Left forelimb (tissue), 1 donor: ENCODE measurements at regions not wholly inside any gene's neighbourhood (a gene's known extent, or its start where the extent isn't known, plus 50 kb on each side); places are given as distances from the start of the nearest gene placed in this dataset.
"Not testable (repeated sequence)": the region's sequence is repeated elsewhere in the genome, so short reads cannot be mapped to it uniquely, and the experiment has no call there.

ENCODE experiments used
- DNase-seq: peaks from one replicate; pipeline ENCODE4 v3.0.0-alpha.2; 2018; ENCODE audit warnings: low spot score

DNA sequence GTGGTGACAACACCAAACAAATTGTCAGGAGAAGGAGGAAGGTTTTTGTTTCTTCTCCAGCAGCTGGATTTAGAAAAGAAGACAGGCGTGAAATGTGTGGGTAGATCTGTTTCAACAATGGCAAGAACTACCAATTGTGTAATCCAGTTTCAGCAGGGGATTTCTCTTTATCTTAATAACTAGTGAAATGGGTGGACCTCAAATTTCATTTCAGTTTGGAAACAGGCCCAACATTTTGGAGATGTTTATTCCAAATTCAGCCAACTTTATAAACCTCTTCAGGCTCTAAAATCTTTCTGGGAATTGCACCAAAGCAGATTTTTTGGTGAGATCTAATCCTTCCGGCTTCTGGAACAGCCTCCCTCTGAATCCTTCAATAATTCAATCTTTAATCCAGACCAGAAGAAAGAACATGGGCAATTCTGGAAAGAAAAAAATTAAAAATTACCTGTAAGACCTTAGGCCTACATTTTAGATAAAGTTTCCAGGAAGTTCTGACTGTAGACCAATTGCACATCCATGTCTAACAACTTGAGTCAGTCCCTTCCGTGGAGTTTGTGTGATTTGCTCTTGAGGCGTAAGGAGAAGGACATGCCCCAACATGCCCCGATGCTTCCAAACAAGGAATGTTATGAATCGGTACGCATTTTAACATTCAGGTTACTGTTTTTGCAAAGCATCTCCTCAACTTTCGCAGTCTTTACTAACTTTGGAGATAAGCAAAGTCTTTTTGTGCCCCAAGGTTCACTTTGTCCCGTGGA lies 423.6 kb downstream of the IRX1 start:
- DNase-seq: no peak

DNA sequence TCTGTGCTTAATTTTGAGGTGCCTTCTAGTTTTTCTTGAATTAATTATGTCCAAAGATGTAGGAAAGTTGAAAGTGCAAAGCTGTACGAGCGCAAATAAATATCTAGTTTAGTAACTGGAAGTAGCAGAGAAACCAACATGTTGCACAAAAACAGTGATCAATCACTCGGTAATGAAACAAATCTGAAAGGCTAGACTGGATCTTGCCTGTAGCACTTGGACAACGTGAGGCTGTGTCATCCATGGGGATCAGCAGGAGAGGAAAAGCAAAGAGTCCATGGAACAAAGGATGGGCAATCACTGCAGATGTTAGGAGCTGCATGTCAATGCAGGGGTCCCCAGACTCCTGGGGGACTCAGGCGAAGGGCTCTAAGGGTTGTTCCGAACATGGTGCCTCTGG lies 424.2 kb downstream of the IRX1 start:
- no peak for DNase-seq

DNA sequence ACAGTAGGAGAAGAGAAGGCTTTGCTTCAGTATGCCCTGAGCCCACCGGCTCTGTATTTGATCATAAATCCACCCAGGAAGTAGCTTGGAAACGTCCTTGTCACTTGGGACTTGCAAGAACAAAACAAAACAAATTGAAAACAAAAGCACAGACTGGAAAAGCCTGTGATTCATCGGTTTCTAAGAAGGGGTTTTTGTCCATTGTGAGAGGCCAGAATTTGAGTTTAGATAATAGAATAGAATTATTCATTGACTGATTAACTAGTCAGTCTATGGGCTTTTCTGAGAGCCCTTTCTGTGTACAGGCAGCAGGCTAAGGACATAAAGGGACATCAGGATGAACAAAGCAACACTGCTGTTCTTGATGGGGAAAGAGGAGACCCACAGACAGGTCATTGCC lies 424.8 kb downstream of the IRX1 start:
- no peak for DNase-seq

DNA sequence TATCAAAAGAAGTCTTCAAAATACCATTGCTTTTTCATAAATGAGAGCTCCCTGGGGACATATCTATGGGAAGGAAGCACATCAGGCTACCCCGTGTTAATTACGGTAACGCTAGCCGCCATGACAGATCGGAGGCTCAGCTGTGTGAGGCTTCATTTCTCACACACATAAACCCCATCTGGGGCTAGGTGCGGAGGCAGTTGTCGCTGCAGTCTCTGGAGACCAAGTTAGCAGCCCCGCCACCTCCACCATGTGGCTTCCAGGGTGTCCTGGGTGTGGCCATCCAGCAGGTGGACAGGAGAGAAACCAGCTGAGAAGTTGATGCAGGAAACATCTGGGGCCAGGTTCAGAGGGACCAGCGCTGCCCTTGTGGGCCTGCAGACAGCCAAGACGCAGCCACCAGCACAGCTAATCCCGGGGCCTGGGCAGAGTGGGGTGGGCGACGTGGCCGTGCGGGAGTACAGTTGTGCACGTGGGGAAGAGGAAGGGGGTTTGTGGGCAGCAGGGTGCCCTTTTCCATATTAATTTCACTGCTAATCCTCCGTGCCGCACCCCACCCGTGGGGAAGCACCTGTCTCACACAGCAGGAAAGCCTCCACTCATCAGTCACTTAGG lies 426.5 kb downstream of the IRX1 start:
- DNase-seq: no peak

DNA sequence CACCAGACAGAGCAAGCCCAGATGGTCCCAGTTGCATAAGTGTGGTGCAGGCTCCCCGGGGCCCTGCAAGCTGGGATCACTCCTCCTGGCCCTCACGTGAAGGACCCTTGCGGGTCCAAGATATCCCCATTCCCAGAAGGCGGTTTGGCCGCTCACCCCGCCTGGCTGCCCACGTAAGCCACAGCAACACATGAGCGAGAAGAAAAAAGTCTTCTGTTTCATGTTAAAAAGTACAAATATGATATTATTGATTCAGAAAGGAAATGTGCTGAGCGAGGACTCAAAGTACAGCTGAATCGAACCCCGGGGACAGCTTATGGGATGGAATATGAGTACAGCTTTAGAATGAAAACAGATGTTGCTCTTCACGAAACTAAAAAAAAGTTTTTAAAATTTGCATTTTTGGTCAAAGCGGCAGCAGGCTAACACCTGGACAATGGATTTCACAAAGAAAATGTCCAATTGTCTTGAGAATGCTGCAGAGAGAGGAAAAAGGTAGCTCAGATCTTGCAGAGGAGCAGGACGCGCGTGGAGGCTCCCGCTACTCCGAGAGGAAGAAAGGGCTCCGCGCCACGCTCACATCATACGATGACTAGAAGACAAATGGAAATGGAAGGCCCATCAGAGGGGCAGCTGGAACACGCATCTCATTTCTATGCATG lies 427.6 kb downstream of the IRX1 start:
- peak; percentile 76 for DNase-seq

DNA sequence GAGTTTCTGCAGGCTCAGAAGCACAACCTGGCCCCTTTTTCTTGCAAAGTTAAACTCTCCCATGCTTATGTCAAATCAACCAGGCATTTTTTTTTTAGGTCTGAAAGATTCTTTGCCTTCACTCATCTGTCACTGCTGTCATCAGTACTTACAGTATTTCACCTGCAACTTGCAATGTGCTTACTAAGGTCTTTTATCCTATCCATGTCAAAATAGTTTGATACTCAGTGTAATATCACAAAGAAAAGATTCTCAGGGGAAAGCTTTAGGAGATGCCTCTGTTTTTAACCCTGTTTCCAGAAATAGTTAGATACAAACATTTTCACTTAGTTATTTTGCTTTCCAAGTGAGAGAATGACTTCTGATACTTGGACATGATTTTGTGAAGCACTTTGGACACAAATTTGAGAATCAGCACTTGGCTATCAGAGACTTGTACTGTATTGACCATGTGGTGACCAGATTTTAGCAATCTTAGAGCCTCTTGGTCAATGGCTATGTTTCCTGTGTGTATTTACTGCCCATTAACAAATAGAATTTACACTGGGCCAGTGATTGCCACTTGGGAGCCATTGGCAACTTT lies 428.2 kb downstream of the IRX1 start:
- no peak for DNase-seq

DNA sequence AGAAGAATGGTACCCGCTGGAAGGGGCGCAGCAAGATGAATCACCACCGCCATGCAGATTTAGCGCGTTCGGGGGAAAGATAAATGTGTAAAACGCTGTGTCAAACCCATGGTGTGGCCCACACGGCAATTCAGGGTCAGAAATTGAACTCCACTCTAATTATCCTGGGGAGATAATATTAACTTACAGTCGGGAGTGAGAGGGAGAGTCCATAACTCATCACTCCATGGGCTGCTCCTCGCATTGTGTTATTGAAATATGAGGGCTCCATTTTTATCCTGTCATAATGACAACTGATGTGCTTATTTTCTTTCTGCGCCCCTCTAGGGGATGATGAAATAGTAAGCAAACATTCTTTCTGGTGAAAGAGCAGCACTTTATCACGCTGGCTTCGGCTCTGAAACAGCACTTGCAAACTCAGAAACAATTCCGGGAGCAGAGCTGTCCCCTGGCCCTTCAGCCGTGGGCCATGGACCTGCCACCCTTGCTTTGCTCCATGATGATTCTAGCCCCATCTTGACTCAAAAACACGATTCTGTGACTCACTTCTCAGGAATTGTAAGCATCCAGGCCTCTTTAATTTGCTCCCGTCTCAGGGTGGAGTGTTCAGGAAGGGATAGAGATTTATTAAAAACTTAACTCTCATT lies 431.6 kb downstream of the IRX1 start:
- no peak for DNase-seq

DNA sequence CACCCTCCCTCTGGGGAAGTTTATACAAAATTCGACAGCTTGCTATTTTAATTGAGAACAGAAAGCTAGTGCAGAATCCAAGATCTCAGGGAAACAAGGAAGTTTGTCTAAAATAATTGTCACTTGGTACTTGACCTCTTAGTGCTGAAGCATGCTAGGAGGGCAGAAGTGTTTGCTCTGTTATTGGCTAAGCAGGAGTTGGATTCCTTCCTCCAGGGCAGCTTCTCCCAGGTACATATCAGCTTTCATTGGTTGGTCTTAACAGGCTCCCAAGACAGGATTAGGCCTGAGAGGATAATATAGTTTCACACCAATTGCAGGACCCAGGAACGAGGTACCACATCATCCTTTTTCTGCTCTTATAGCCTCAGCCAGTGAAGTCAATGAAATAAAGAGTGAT lies 432.8 kb downstream of the IRX1 start:
- DNase-seq: no peak

DNA sequence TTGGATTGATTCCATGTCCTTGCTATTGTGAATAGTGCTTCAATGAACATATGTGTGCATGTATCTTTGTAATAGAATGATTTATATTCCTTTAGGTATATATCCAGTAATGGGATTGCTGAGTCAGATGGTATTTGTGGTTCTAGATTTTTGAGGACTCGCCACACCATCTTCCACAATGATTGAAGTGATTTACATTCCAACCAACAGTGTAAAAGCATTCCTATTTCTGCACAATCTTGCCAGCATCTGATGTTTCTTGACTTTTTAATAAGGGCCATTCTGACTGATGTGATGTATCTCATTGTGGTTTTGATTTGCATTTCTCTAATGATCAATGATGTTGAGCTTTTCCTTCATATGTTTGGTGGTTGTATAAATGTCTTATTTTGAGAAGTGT lies 437.9 kb downstream of the IRX1 start:
- DNase-seq: not testable (repeated sequence)

DNA sequence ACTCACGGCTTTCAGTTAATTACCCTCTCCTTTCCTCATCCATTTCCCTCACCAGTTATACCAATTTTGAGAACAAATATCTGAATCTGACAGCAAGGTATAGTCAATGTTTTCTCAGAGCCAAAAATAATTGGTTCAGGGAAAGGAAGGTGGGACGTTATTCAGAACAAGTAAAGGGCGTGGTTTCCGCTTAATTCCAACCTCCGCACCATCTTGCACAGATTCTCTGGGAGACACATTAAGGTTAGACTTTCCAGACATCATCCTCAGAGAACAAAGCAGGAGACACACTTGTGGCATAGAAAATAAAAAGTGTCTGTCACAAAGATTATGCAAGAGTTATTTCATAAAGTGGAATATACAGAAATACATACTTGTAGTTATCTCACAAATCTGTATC lies 441.2 kb downstream of the IRX1 start:
- DNase-seq: no peak

DNA sequence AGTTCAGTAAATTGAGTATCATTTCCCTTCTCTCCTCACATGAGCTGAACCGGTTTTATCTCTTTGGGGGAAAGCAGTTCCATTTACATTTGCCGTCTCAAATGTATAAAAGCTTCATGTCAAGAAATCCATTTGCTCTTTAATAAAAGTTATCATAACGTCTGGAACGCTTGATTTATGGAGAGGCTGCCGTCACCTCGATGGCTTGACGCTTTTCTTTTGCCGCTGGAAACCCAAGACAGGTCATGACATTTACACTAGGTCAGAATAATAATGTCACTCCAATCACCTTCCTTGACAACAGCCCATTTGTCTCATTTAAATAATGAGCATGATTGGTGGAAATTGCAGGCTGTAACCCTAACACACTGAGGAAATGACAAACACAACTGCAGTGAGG lies 443.4 kb downstream of the IRX1 start:
- DNase-seq: no peak

DNA sequence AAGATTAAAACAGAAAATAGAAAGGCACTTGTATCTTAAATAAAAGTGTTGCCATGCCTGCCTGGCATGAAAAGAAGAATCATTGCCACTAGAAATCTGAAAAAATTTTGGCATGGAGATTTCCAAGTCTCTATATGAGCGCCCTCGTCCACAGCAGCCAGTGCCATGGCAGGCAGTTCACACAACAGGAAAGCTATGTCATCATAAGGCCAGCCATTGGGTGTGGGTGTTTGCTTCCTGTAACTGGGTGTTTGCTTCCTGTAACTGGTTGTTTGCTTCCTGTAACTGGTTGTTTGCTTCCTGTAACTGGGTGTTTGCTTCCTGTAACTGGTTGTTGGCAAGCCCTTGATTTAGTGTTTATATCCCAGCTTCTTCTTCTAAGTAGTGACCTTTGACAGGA lies 446.7 kb downstream of the IRX1 start:
- no peak for DNase-seq

DNA sequence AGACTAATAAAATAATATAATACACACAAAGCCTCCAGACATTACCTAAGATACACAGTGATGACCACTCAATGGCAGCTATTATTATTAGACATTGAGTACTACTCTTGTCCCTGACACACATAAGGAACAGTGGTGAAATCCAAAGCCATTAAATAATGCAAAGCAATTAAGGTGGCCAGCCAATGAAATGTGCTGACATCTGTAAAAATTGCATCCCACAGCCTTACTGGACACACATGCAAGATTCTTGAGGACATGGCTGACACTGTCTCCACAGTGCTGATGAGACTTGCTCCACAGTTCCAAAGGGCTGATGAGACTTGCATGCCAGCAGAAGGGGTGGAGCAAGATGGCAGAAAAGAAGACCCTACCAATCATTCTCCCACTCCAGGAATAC lies 447.5 kb downstream of the IRX1 start:
- DNase-seq: no peak

DNA sequence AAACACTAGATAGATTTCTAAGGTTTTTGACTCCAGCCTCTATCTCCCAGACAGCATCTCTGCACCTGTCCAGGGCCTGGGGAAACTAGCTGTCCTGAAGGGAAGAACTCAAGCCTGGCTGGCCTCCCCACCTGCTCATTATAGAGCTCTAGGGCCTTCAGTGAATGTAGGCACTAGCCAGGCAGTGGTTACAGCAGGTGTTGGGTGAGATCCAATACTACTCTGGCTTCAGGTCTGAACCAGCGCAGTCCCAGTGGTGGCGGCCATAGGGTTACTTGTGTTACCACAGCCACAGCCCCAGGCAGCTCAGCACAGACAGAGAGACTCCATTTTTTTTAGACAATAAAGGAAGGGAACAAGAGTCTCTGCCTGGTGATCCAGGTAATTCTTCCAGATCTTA lies 449.2 kb downstream of the IRX1 start:
- no peak for DNase-seq

DNA sequence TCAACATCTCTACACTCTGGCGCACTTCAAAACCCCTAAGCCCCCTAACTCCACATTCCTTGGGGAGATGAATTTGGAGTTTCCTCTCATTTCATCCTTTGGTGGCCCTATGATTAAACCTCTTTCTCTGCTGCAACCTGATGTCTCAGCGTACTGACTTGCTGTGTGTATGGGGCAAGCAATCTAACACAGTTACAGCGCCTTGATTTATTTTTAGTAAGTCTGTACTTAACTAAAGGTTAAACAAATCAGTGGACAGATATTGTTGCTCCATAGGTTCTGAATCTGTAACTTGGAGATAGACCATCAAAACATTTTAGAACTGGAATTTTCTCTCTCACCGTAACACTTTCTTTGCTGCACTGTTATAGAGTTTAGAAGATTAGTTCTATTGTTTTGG lies 452.8 kb downstream of the IRX1 start:
- no peak for DNase-seq

DNA sequence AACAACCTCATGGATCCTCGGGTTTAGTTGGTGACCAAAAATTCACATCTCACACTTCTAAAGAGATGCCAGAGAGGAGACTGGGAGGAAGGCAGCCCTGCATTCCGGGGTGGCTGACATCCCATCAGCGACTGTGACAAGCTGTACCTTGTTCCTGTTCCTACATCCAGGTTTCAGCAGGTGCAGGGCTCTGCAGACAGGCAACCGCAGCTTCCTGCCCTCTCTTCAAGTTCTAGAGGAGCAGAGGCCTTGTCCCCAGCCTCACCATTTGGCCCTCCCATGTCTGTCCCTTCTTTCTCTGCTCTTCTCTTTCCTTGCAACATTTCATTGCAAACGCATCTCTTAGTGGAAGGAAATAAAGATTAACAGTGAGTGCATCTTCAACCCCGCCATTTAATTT lies 454.6 kb downstream of the IRX1 start:
- no peak for DNase-seq

DNA sequence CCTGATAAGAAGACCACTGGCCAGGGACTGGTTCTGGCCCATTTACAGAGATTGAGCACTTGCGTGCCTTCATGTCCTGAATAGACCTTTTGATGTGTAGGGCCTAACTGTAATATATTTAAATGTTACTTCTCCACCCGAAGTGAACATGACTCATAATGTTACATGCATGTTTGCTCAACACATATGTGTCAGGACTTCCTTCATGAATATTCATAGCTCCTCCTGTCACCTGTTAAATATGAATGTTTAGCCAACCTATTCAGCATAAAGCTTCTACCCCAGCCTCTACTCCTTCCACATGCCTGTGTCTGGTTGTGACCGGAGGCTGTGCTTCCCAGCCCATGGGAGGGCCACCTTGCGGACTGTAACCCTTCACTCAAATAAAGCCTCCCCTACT lies 457.5 kb downstream of the IRX1 start:
- DNase-seq: no peak

DNA sequence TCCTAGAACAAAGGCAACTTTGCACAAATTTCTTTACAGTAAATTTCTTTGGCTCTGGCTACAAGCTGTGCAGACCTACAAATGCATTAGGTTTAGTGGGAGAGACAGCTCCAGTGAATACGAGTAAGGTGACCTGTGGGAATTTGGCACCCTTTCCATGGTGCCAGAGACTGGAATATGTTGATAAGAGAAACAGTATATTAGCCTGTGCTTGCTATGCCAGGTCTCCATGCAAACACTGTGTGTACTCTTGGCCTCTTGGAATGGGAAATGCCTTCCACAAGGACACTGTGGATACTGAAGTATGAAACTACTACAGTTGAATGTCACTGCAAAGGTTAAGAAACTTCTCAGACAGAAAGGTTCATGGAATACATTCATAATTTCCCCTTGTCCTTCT lies 458.5 kb downstream of the IRX1 start:
- DNase-seq: no peak

DNA sequence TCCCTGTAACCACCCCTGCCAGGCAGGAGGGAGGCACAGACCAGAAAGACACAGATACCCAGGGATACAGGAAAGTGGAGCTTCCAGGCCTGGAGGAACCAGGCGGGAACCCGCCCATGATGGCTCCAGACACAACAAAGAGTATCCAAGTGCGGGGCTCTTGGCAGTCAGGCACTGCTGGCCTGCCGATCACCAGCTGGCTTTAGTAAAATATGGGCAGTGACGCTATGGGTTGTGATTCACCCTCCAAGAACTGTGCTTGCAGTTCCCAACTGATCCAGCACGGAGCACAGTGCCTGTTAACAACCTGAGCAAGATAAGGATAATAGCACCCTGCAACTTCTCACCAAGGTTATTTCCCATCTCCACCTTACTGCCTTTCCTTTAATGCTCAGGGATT lies 463.3 kb downstream of the IRX1 start:
- DNase-seq: no peak

DNA sequence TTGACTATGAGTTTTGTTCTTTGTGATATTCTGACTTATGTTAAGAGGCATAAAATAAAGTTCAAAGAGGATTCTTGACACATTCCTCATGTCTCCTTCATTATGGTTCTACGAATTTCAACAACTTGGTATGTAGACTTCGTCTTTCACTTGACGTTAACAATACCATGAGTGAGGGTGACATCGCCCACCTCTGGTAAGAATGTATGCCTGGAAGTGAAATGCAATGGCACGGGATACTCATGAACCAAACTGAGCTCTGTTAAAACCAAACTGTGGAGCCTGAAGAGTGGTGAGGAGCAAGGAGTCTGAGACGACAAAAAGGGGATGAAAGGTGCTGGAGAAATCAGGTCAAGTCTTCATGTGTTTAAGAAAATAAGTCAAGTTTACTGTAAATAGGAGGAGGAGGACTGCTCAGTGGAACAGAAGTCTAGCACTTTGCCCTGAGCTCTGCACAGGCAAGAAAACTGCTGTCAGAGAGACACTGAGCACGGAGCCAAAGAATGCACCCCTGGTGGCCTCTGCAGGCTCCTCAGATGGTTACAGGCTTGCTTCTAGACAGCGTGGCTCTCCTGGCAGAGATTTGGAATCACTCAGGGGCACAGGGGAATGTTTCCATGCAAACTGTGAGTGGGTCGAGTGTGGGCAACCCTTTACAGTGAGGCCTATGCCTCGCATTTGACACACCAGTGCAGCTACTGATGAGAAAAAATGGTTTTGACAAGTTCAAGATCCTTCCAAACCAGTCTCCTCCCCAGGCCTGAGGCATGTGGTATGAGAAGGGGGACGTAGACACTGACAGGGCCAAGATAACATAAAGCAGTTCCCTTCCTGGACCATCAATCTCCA lies 470.1 kb downstream of the IRX1 start:
- no peak for DNase-seq

DNA sequence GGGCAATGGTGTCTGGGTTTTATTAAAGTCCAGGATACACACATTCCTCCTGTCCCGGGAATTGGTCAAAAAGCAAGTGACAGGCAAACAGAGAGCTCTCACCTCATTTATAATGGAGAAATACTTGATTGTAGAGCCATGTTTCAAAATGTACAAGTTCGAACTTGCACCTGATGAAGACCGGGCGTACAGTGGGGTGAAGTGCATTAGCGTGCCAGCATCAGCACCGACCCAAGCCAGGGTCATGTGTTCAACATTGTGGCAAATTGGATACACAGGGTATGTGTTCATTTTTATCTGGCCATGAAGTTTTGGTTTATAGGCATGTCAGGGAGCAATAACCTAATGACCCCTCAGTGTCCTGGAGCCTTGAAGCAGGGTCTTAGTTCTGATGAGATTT lies 472.5 kb downstream of the IRX1 start:
- DNase-seq: no peak

DNA sequence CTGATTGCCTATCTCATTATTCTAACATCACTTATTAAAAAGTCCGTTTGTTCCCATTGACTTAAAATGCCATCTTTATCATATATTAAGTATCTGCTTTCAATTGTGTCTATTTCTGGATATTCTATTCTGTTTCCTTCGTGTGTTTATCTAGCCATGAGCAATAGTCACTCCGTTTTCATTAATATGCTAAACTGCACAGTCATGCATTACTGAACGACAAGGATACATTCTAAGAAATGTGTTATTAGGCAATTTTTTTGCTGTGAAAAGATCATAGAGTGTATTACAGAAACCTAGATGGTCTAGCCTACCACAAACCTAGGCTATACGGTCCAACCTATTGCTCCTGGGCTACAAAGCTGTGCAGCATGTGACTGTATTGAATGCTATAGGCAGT lies 482.9 kb downstream of the IRX1 start:
- no peak for DNase-seq
